ENCODE measurements at regions not wholly inside any gene's neighbourhood (a gene's known extent, or its start where the extent isn't known, plus 50 kb on each side); places are given as distances from the start of the nearest gene placed in this dataset.

- no peak for DNase-seq
Measured at GRCh38 chr2:217515615-217516309, 487.0 kb downstream of the TNS1 start.

DNA sequence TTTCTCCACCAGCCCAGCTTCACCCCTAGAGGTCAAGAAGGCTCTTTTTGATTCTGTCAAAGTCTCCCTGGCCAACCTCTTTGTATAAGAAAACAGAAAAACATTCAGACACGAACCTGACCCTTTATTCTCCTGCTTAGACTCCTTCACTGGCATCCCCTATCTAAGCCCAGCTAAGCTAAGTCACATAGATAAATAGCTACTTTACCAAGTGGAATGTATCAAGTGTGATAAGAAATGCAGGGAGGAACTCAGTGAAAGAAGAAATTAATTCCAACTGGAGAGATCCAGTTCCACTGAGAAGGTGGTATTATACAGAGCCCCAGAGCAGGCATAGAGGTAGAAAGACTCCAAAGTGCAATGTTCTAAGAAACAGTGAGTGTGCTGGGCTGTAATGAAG, 489.5 kb downstream of the TNS1 start:
- no peak for DNase-seq

DNA sequence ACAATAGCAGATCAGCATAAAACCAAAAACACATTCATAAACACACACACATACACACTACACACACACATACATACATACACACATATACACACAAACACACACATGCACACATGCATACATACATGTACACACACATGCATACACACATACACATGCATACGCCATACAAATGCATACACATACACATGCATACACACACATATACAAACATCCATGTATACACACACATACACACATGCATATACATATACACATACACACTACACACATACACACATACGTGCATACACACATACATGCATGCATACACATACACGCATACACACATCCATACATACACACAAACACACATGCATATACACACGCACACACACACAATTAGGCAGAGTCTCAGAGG, 490.1 kb downstream of the TNS1 start:
- no peak for DNase-seq

DNA sequence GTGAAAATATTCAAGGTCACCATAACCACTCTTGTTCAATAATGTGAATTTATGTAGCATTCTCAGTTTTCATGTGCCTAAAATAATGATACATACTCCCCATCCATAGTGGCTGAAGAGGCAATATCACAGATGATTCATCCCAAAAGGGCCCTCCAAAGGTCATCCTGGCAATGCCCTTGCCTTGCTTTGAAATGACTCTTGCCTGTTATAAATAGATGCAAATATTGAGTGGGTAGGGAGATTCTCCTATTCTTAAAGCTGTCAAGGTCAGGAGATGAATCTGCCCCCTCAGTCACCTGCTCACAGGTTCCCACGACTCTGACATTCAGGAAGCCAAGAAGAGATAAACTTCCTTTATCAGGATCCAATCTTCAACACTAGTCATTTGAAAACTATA, 490.5 kb downstream of the TNS1 start:
- DNase-seq: no peak

- no peak for DNase-seq
Measured at GRCh38 chr2:217511850-217512249, 490.9 kb downstream of the TNS1 start.

GRCh38 chr2:217510771-217511291, 492.0 kb downstream of the TNS1 start:
- DNase-seq: peak; percentile 88

- DNase-seq: no peak
Measured at GRCh38 chr2:217505303-217505702, 497.5 kb downstream of the TNS1 start.

GRCh38 chr2:217501887-217502286, 500.9 kb downstream of the TNS1 start:
- DNase-seq: no peak

GRCh38 chr2:217497843-217498377, 504.9 kb downstream of the TNS1 start:
- no peak for DNase-seq

DNA sequence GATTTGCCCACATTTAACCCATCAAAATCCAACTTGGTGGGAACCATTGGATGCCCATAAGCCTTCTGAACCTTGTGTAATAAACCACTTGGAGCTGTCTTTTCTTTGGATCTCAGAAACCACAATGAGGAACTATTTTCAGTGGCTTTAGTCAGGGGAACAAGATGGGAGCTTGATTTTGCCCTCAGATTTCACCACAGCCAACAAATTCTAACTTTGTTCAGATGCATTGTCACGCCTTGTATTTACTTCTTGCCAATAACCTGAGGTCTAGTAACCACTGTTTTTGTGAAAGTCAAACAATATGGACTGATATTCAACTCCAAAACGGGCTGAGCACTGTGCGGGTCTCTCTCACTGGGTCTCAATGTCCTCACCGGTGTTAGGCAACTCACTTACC, 508.2 kb downstream of the TNS1 start:
- no peak for DNase-seq

GRCh38 chr2:217491271-217491670, 511.5 kb downstream of the TNS1 start:
- no peak for DNase-seq

GRCh38 chr2:217489145-217489960, 513.4 kb downstream of the TNS1 start:
- DNase-seq: peak; percentile 86

- DNase-seq: no peak
Measured at GRCh38 chr2:217484046-217484445, 518.7 kb downstream of the TNS1 start.

GRCh38 chr2:217482056-217482710, 520.6 kb downstream of the TNS1 start:
- peak; percentile 52 for DNase-seq

- DNase-seq: no peak
Measured at GRCh38 chr2:217481577-217481976, 521.2 kb downstream of the TNS1 start.

DNA sequence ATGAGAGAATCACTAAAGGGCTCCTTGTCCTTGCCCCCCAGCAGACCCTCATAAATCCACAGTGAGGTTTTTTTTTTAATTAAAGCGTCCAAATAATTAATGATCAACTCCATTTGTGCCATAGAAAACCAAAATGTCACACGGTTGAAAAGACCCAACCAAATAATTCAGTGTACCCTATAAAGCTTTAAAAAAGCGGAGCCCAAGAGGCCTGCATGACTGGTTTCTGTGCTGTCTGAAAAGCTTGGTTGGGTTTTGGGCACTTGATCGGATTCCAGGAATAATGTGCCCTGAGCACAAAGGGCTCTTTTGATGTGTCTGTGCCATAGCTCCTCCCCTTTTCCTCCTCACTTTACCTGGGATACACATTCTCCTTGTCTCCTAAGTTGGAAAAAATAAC, 523.2 kb downstream of the TNS1 start:
- DNase-seq: no peak

GRCh38 chr2:217478831-217479455, 523.9 kb downstream of the TNS1 start:
- DNase-seq: no peak

GRCh38 chr2:217477583-217477982, 525.2 kb downstream of the TNS1 start:
- DNase-seq: no peak

- no peak for DNase-seq
Measured at GRCh38 chr2:217475791-217476190, 527.0 kb downstream of the TNS1 start.

- DNase-seq: no peak
Measured at GRCh38 chr2:217475101-217475500, 527.7 kb downstream of the TNS1 start.

DNA sequence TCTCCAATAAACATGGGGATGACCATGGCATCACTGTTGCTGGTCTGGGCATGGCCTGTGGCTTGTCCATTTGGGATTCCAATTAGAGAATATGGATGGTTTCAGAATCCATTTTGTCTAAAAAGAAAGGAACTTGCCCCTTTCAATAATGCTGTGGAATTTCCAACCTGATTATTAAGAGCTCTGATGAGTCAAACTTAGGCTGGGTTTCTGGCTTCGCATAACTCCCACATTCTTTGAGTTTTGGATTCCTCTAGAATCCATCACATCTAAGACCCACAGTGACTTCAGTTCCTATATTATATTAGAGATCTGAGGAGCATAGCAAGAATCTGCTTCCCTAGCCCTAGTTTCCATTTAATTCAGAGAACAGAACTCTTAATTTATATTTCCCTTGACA, 531.5 kb downstream of the TNS1 start:
- peak; percentile 84 for DNase-seq

DNA sequence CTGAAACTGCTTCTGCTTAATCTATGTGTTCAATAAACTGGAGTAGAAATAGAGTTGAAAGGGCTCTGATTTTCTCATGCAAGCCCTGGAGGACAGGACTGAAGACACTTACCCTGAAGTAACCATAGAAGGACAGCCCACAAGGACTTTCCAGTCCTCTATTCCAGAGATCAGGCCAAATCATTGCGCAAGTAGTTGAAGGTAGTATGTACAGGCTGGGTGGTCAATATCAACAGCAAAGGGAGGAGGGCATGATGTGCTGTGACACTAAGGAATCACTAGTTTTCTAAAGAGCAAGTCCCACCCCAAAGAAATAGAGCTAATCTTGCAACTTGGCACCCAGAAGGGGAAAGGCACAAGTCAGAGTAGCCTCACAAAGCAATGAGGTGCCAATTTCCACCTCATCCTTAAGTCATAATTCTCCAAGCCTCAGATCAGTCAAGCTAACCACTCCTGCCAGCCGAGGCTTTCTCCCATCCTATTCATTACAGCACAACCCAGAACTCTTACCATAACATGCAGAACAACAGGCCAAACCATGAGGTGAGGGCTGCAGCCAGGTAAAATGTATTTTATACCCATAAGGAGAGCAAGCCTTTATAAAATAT, 533.5 kb downstream of the TNS1 start:
- DNase-seq: no peak

All from fibroblast of skin of right quadriceps (primary cell).